GM12891 (cell line): ENCODE measurements at regions not wholly inside any gene's neighbourhood (a gene's known extent, or its start where the extent isn't known, plus 50 kb on each side); places are given as distances from the start of the nearest gene placed in this dataset.
"Not testable (repeated sequence)": the region's sequence is repeated elsewhere in the genome, so short reads cannot be mapped to it uniquely, and the experiment has no call there.

ENCODE experiments used
- DNase-seq: peaks from one replicate; pipeline ENCODE4 v3.0.0; 2011; ENCODE audit warnings: low spot score; ENCODE audit not compliant: insufficient read length
- FAIRE-seq: peaks from 2 replicates; lab custom pipeline; 2011; peaks lifted over from hg19 to GRCh38; lab: Jason Lieb, UNC
- PAX5 ChIP-seq: IDR thresholded peaks from 2 replicates; pipeline ENCODE4 v1.6.1; 2011; ENCODE audit warnings: low read length, moderate library complexity, mild to moderate bottlenecking; ENCODE audit not compliant: insufficient read depth, severe bottlenecking
- POLR2A ChIP-seq: IDR thresholded peaks from 2 replicates; pipeline ENCODE4 v1.6.1; 2011; ENCODE audit warnings: low read depth, low read length, control low read depth
- POLR2AphosphoS5 ChIP-seq: IDR thresholded peaks from 2 replicates; pipeline ENCODE4 v1.6.1; 2011; ENCODE audit warnings: low read depth, low read length, control low read depth
- POU2F2 ChIP-seq: IDR thresholded peaks from 2 replicates; pipeline ENCODE4 v1.6.1; 2011; ENCODE audit warnings: low read depth, mild to moderate bottlenecking, control low read depth, low read length, moderate library complexity
- SPI1 ChIP-seq: IDR thresholded peaks from 2 replicates; pipeline ENCODE4 v1.6.1; 2011; ENCODE audit warnings: low read depth, low read length, control low read depth
- TAF1 ChIP-seq: IDR thresholded peaks from 2 replicates; pipeline ENCODE4 v1.6.1; 2011; ENCODE audit warnings: low read depth, low read length, control low read depth

- TF ChIP-seq PAX5, result no peak
- no peak for TF ChIP-seq POLR2AphosphoS5
- no peak for TF ChIP-seq TAF1
- TF ChIP-seq POLR2A, result no peak
- TF ChIP-seq POU2F2, result no peak
- TF ChIP-seq SPI1, result no peak
- FAIRE-seq, result no peak
Observed at GRCh38 chr12:97711392-97711791, 248.8 kb downstream of the RMST start.

DNA sequence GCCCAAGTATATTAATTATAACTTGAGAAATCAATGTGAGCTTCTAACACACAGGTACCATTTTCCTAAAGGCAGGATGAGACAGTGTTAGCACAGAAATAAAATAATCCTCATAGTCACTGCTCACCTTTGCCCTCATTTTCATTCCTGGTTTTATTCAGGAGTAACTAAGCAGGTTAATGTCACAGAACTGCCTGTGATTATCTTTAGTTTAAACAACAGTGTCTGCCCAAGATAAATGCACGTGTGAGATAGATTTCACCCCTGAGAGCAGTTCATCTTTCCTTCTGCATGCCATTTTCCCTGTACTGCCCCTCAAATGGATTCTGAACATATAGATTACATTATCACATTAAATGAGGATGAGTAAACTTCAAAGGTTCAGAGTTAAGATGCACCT, 250.7 kb downstream of the RMST start:
- no peak for TF ChIP-seq SPI1
- no peak for TF ChIP-seq POU2F2
- TF ChIP-seq PAX5, result no peak
- TF ChIP-seq TAF1, result no peak
- TF ChIP-seq POLR2AphosphoS5, result no peak
- no peak for TF ChIP-seq POLR2A
- FAIRE-seq, result no peak
- no peak for DNase-seq

More at GRCh38 chr12:97711392-97711791, 248.8 kb downstream of the RMST start:
- no peak for DNase-seq

DNA sequence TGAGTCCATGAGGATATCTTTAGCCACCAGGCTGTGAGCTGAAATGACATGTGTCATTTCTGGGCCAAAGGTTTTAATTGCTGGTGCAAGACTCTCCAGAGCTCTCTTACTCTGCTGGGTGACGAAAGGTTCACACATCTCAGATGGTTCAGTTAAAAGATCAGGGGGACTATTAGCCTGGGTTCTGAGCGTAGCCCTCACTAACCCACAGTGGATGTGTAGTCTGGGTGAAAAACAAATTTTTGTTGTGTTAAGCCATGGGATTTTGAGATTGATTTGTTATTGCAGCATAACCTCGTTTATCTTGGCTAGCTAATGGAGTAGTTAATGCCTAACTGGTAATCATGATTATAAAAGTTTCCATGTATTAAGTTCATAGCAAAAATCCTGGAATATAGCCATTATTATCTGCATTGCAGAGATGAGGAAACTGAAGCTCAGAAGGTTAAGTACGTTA, 251.5 kb downstream of the RMST start:
- FAIRE-seq (no peak), DNase-seq (no peak)
- TF ChIP-seq TAF1 (no peak), POLR2A (no peak), POLR2AphosphoS5 (no peak)

DNA sequence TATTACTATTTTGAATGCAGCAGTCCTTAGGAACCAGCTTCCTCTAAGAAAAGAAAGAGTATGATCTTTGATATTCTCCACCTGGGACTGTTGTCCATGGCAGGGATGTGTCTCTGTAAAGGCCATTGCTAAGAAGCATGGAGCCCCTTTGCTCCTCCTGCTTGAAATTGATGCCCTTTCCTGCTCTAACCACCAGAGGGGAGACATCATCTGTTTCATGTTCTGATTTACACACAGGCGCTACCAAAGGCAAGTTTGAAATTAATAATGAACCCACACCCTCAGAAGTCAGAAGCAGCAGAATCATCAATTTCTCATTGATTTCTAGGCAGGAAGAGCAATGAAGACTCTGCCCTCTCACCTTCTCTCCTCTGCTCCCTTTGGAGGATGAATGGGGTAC, 253.8 kb downstream of the RMST start:
- no peak for FAIRE-seq
- no peak for DNase-seq
- no peak for TF ChIP-seq TAF1
- no peak for TF ChIP-seq SPI1
- no peak for TF ChIP-seq PAX5
- no peak for TF ChIP-seq POLR2A
- TF ChIP-seq POU2F2, result no peak
- no peak for TF ChIP-seq POLR2AphosphoS5

- not testable (repeated sequence) for DNase-seq, FAIRE-seq
Observed at GRCh38 chr12:97723801-97724200, 261.2 kb downstream of the RMST start.

DNA sequence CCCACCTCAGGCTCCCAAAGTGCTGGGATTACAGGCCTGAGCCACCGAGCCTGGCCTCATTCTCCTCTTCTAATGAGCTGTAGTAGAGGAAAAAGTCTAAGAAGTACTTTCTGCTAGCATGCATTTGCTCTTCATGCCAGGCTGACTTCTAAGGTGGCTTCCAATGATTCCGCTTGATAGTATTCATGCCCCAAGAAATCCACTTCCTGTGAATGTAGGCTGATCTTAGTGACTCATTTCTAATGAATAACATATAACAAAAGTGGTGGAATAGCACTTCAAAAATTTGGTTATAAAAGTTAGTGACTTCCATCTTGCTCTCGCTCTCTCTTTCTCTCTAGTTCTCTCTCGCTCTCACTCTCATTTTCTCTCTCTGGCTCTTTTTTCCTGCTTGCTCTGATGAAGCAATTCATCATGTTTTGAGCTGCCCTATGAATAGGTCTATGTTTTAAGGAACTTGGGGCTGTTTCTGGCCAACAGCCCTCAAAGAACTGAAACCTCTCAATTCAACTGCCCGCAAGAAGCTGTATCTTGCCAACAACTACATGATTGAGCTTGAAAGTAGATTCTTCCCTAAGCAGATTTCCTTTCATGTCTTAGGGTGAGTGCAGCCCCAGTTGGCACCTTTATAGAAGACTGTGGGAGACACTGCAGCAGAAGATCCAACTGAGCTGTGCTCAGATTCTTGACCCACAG, 282.9 kb downstream of the RMST start:
- FAIRE-seq, result no peak
- no peak for DNase-seq
- no peak for TF ChIP-seq SPI1
- TF ChIP-seq TAF1, result no peak
- TF ChIP-seq POLR2A, result no peak
- no peak for TF ChIP-seq PAX5
- no peak for TF ChIP-seq POLR2AphosphoS5
- TF ChIP-seq POU2F2, result no peak

- FAIRE-seq (no peak), DNase-seq (no peak)
- TF ChIP-seq TAF1 (no peak), POLR2A (no peak), POLR2AphosphoS5 (no peak), PAX5 (no peak), SPI1 (no peak), POU2F2 (no peak)
Observed at GRCh38 chr12:97748298-97748697, 285.7 kb downstream of the RMST start.

DNA sequence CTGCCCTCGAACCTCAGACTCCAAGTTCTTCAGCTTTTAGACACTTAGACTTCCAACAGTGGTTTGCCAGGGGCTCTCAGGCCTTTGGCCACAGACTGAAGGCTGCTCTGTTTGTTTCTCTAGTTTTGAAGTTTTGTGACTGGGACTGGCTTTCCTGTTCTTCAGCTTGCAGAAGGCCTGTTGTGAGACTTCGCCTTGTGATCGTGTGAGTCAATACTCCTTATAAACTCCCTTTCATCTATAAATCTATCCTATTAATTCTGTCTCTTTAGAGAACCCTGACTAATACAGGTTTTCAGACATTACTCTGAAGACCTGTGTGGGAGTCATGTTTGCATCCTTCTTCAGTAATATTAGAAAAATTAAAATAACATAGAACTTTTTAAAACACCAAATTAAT, 289.1 kb downstream of the RMST start:
- no peak for TF ChIP-seq TAF1
- TF ChIP-seq POLR2AphosphoS5, result no peak
- no peak for TF ChIP-seq PAX5
- TF ChIP-seq POLR2A, result no peak
- no peak for TF ChIP-seq POU2F2
- no peak for TF ChIP-seq SPI1
- DNase-seq (no peak), FAIRE-seq (no peak)

DNA sequence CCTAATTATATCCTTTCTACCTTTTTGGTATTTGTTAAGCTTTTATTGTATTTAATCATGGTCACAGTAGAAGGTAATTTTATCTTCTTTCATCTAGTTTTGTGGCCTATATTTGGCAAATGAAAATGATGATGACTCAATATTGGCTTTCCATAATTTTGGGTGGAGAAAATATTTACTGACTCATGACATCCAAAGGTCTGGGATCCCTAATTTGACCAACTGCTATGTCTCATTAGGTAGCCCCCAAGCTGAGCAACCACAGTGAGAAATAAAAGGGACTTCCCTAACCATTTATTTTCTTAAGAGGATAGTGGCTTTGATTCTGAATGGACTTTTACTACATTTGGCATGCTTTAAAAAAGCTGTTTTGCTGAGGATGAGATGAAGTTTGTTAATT, 289.5 kb downstream of the RMST start:
- DNase-seq, result no peak
- FAIRE-seq, result no peak
- TF ChIP-seq POU2F2, result no peak
- TF ChIP-seq POLR2AphosphoS5, result no peak
- no peak for TF ChIP-seq PAX5
- no peak for TF ChIP-seq SPI1

GRCh38 chr12:97753332-97753731, 290.7 kb downstream of the RMST start:
- DNase-seq, result no peak
- no peak for FAIRE-seq
- TF ChIP-seq POLR2AphosphoS5 (no peak), TAF1 (no peak), PAX5 (no peak)
